ENCODE measurements at regions not wholly inside any gene's neighbourhood (a gene's known extent, or its start where the extent isn't known, plus 50 kb on each side); places are given as distances from the start of the nearest gene placed in this dataset.

DNA sequence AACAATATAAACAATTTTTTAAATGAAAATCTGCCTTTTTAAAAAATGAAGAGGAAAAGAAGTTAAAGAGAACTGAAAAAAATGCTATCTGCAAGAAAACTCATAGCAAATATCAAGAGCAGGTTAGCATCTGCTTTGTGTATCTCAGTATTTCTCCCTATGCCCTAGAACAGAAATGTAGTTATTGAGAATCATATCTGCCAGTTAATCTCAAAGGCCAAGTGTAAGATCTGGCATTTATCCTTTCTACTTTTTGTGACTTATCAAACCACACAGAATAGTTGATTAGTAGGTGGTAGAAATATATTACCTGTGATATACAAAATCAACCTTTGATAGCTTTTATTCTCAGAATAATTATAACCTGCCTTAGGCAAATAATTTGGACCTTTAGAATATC lies 1699.8 kb downstream of the EFNA5 start:
- TF ChIP-seq, protein P1, sequence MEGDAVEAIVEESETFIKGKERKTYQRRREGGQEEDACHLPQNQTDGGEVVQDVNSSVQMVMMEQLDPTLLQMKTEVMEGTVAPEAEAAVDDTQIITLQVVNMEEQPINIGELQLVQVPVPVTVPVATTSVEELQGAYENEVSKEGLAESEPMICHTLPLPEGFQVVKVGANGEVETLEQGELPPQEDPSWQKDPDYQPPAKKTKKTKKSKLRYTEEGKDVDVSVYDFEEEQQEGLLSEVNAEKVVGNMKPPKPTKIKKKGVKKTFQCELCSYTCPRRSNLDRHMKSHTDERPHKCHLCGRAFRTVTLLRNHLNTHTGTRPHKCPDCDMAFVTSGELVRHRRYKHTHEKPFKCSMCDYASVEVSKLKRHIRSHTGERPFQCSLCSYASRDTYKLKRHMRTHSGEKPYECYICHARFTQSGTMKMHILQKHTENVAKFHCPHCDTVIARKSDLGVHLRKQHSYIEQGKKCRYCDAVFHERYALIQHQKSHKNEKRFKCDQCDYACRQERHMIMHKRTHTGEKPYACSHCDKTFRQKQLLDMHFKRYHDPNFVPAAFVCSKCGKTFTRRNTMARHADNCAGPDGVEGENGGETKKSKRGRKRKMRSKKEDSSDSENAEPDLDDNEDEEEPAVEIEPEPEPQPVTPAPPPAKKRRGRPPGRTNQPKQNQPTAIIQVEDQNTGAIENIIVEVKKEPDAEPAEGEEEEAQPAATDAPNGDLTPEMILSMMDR (IDR thresholded peaks at IDR 0.05; ENCODE audit: low read length), result no peak
- no peak for TF ChIP-seq EZH2 (IDR thresholded peaks at IDR 0.05; ENCODE audit: borderline replicate concordance, low read length)
